GM18867 (cell line): ENCODE measurements at regions not wholly inside any gene's neighbourhood (a gene's known extent, or its start where the extent isn't known, plus 50 kb on each side); places are given as distances from the start of the nearest gene placed in this dataset.
"Not testable (repeated sequence)": the region's sequence is repeated elsewhere in the genome, so short reads cannot be mapped to it uniquely, and the experiment has no call there.

Experiments used
- ATAC-seq: cut with Tn5 transposase; IDR thresholded peaks from one replicate; pipeline ENCODE4 v1.9.1; 2021; ENCODE audit warnings: mild to moderate bottlenecking, moderate library complexity; ENCODE audit not compliant: unreplicated experiment

- ATAC-seq, result no peak
Observed at GRCh38 chr14:83827383-83827782, 1702.6 kb upstream of the FLRT2 start.

- ATAC-seq, result no peak
Observed at GRCh38 chr14:83828406-83828805, 1701.5 kb upstream of the FLRT2 start.

GRCh38 chr14:83830316-83830715, 1699.6 kb upstream of the FLRT2 start:
- no peak for ATAC-seq

- no peak for ATAC-seq
Observed at GRCh38 chr14:83838226-83838625, 1691.7 kb upstream of the FLRT2 start.

- ATAC-seq, result no peak
Observed at GRCh38 chr14:83842547-83842946, 1687.4 kb upstream of the FLRT2 start.

- ATAC-seq, result no peak
Observed at GRCh38 chr14:83847102-83847501, 1682.8 kb upstream of the FLRT2 start.

- ATAC-seq, result no peak
Observed at GRCh38 chr14:83850092-83850491, 1679.9 kb upstream of the FLRT2 start.

GRCh38 chr14:83856334-83856733, 1673.6 kb upstream of the FLRT2 start:
- ATAC-seq, result no peak

- no peak for ATAC-seq
Observed at GRCh38 chr14:83860631-83861155, 1669.3 kb upstream of the FLRT2 start.

- no peak for ATAC-seq
Observed at GRCh38 chr14:83863042-83863774, 1666.7 kb upstream of the FLRT2 start.

GRCh38 chr14:83864106-83864505, 1665.8 kb upstream of the FLRT2 start:
- no peak for ATAC-seq

- ATAC-seq, result no peak
Observed at GRCh38 chr14:83867566-83868225, 1662.2 kb upstream of the FLRT2 start.

- ATAC-seq, result no peak
Observed at GRCh38 chr14:83870546-83871270, 1659.2 kb upstream of the FLRT2 start.

GRCh38 chr14:83873669-83874068, 1656.3 kb upstream of the FLRT2 start:
- ATAC-seq, result no peak

GRCh38 chr14:83874662-83875061, 1655.3 kb upstream of the FLRT2 start:
- ATAC-seq, result no peak

GRCh38 chr14:83883732-83884131, 1646.2 kb upstream of the FLRT2 start:
- no peak for ATAC-seq

GRCh38 chr14:83885837-83886293, 1644.1 kb upstream of the FLRT2 start:
- ATAC-seq, result no peak

GRCh38 chr14:83887866-83888265, 1642.1 kb upstream of the FLRT2 start:
- ATAC-seq, result no peak

GRCh38 chr14:83893447-83893846, 1636.5 kb upstream of the FLRT2 start:
- no peak for ATAC-seq

- ATAC-seq, result no peak
Observed at GRCh38 chr14:83894568-83894967, 1635.4 kb upstream of the FLRT2 start.

- not testable (repeated sequence) for ATAC-seq
Observed at GRCh38 chr14:83898558-83898957, 1631.4 kb upstream of the FLRT2 start.

GRCh38 chr14:83899706-83900105, 1630.2 kb upstream of the FLRT2 start:
- no peak for ATAC-seq
